CD8-positive, alpha-beta memory T cell (primary cell): ENCODE measurements at regions not wholly inside any gene's neighbourhood (a gene's known extent, or its start where the extent isn't known, plus 50 kb on each side); places are given as distances from the start of the nearest gene placed in this dataset.

Experiments used
- CTCF ChIA-PET: fragments of 350-600 bp; sonication (Branson Sonifier 250); formaldehyde crosslinking; loops from one replicate; lab custom pipeline; 2021; ENCODE audit warnings: antibody characterized with exemption; lab: Charles Lee
- POLR2A ChIA-PET: fragments of 350-600 bp; sonication (Branson Sonifier 250); formaldehyde crosslinking; loops from one replicate; lab custom pipeline; 2021; ENCODE audit warnings: antibody characterized with exemption; lab: Charles Lee
- DNase-seq, 5 donors: peaks; one replicate each; pipeline versions ENCODE4 v3.0.0 to v3.0.0-alpha.2; 2020 to 2022; ENCODE audit warnings: mixed read lengths in 1 of 5
- H3K27ac ChIP-seq: one replicate; pipeline ENCODE4 v1.7.0; 2013; ENCODE audit warnings: low read depth, mild to moderate bottlenecking, low read length, moderate library complexity
- H3K27me3 ChIP-seq: 2 replicates; pipeline ENCODE4 v1.7.0; 2013; ENCODE audit warnings: low read length, mild to moderate bottlenecking; ENCODE audit not compliant: insufficient read depth, poor library complexity, severe bottlenecking
- H3K36me3 ChIP-seq: 2 replicates; pipeline ENCODE4 v1.7.0; 2013; ENCODE audit warnings: mild to moderate bottlenecking, low read length, moderate library complexity; ENCODE audit not compliant: insufficient read depth
- H3K4me1 ChIP-seq: 2 replicates; pipeline ENCODE4 v1.7.0; 2013; ENCODE audit warnings: mild to moderate bottlenecking, low read length, moderate library complexity; ENCODE audit not compliant: insufficient read depth
- H3K4me3 ChIP-seq: 2 replicates; pipeline ENCODE4 v1.7.0; 2013; ENCODE audit warnings: mild to moderate bottlenecking, low read length
- H3K9me3 ChIP-seq: 2 replicates; pipeline ENCODE4 v1.7.0; 2013; ENCODE audit warnings: mild to moderate bottlenecking, low read length
- H3K27ac Mint-ChIP-seq, 8 donors: one replicate each; pipeline ENCODE4 v1.8.0; 2020 to 2021; ENCODE audit warnings: mixed read lengths in 8 of 8, mild to moderate bottlenecking in 6 of 8, inconsistent platforms in 3 of 8, moderate library complexity in 3 of 8
- H3K27me3 Mint-ChIP-seq, 2 donors: one replicate each; pipeline ENCODE4 v1.8.0; 2020 to 2021; ENCODE audit warnings: mixed read lengths in 2 of 2, mild to moderate bottlenecking in 1 of 2, moderate library complexity in 1 of 2
- H3K36me3 Mint-ChIP-seq, 3 donors: one replicate each; pipeline ENCODE4 v1.8.0; 2020 to 2021; ENCODE audit warnings: mixed read lengths in 3 of 3, inconsistent platforms in 1 of 3, mild to moderate bottlenecking in 1 of 3
- H3K4me1 Mint-ChIP-seq, 3 donors: one replicate each; pipeline ENCODE4 v1.8.0; 2020 to 2021; ENCODE audit warnings: mixed read lengths in 3 of 3, inconsistent platforms in 1 of 3, mild to moderate bottlenecking in 1 of 3
- H3K4me3 Mint-ChIP-seq, 7 donors: one replicate each; pipeline ENCODE4 v1.8.0; 2020 to 2021; ENCODE audit warnings: mixed read lengths in 7 of 7, mild to moderate bottlenecking in 6 of 7, moderate library complexity in 4 of 7, inconsistent platforms in 2 of 7
- H3K9me3 Mint-ChIP-seq, 5 donors: one replicate each; pipeline ENCODE4 v1.8.0; 2020 to 2022; ENCODE audit warnings: mixed read lengths in 5 of 5, mild to moderate bottlenecking in 3 of 5, moderate library complexity in 2 of 5, inconsistent platforms in 1 of 5

GRCh38 chr11:43581370-43582023 lies 99.0 kb upstream of the HSD17B12 start:
- CTCF ChIA-PET = no interaction called here
- Histone ChIP-seq H3K4me3 (no peak overlapping the region), H3K9me3 (no peaks in the 10 kb centered on the region), H3K4me1 (peaks cover 16% of the 10 kb centered on the region), H3K27me3 (peaks cover 43% of the 10 kb centered on the region), H3K27ac (no peak overlapping the region), H3K36me3 (no peaks in the 10 kb centered on the region)
- Mint-ChIP-seq H3K4me1 (peaks cover 23 to 56% (median 26%) of the 10 kb centered on the region in 3 donors), H3K36me3 (peaks cover 0 to 2% (median 0%) of the 10 kb centered on the region in 3 donors), H3K4me3 (peak overlapping the region in 6 of 7 donors; percentile 26 to 85 (median 78)), H3K27me3 (peaks cover 63 to 88% of the 10 kb centered on the region in 2 donors), H3K27ac (no peak overlapping the region), H3K9me3 (peaks cover 0 to 9% (median under 1%) of the 10 kb centered on the region in 5 donors)
- POLR2A ChIA-PET = no interaction called here
- DNase-seq = no peak

GRCh38 chr11:43582024-43582862 lies 98.3 kb upstream of the HSD17B12 start:
- Histone ChIP-seq H3K27me3 (peaks cover 40% of the 10 kb centered on the region), H3K27ac (no peak overlapping the region), H3K4me3 (no peak overlapping the region), H3K9me3 (no peaks in the 10 kb centered on the region), H3K36me3 (no peaks in the 10 kb centered on the region), H3K4me1 (peaks cover 16% of the 10 kb centered on the region)
- CTCF ChIA-PET = no interaction called here
- Mint-ChIP-seq H3K27me3 (peaks cover 63 to 87% of the 10 kb centered on the region in 2 donors), H3K27ac (no peak overlapping the region), H3K9me3 (peaks cover 0 to 9% (median 0%) of the 10 kb centered on the region in 5 donors), H3K36me3 (peaks cover 0 to 2% (median 0%) of the 10 kb centered on the region in 3 donors), H3K4me1 (peaks cover 22 to 49% (median 24%) of the 10 kb centered on the region in 3 donors), H3K4me3 (peak overlapping the region in 5 of 7 donors; percentile 12 to 61 (median 47))
- no peak for DNase-seq
- POLR2A ChIA-PET = no interaction called here

GRCh38 chr11:43582863-43583462 lies 97.6 kb upstream of the HSD17B12 start:
- Histone ChIP-seq H3K4me1 (peaks cover 16% of the 10 kb centered on the region), H3K27me3 (peaks cover 35% of the 10 kb centered on the region)
- CTCF ChIA-PET = interaction anchor here (1.2 kb wide), 1 partner anchor 10 kb away, joined by 3 read pairs; no protein-coding TSS in a partner anchor

GRCh38 chr11:43583548-43583947 lies 97.0 kb upstream of the HSD17B12 start:
- CTCF ChIA-PET = interaction anchor here (1.2 kb wide), 1 partner anchor 11 kb away, joined by 3 read pairs; no protein-coding TSS in a partner anchor
- H3K36me3 Mint-ChIP-seq = peaks cover 0 to 2% (median 0%) of the 10 kb centered on the region in 3 donors
- H3K9me3 Mint-ChIP-seq = peaks cover 0 to 9% (median 0%) of the 10 kb centered on the region in 5 donors
- Histone ChIP-seq H3K4me3 (no peak overlapping the region), H3K27me3 (peaks cover 29% of the 10 kb centered on the region), H3K9me3 (no peaks in the 10 kb centered on the region), H3K27ac (no peak overlapping the region), H3K4me1 (peaks cover 16% of the 10 kb centered on the region), H3K36me3 (no peaks in the 10 kb centered on the region)
- H3K27me3 Mint-ChIP-seq = peaks cover 52 to 85% of the 10 kb centered on the region in 2 donors
- POLR2A ChIA-PET = no interaction called here
- no peak overlapping the region for H3K4me3 Mint-ChIP-seq
- H3K4me1 Mint-ChIP-seq = peaks cover 18 to 40% (median 20%) of the 10 kb centered on the region in 3 donors
- H3K27ac Mint-ChIP-seq = no peak overlapping the region
- DNase-seq = no peak

More at GRCh38 chr11:43582863-43583462, 97.6 kb upstream of the HSD17B12 start:
- H3K9me3 ChIP-seq = no peaks in the 10 kb centered on the region
- Mint-ChIP-seq H3K27ac (no peak overlapping the region), H3K9me3 (peaks cover 0 to 9% (median 0%) of the 10 kb centered on the region in 5 donors), H3K4me1 (peaks cover 18 to 46% (median 20%) of the 10 kb centered on the region in 3 donors), H3K36me3 (peaks cover 0 to 2% (median 0%) of the 10 kb centered on the region in 3 donors), H3K4me3 (peak overlapping the region in 1 of 7 donors; percentile 37), H3K27me3 (peaks cover 58 to 87% of the 10 kb centered on the region in 2 donors)
- H3K4me3 ChIP-seq = no peak overlapping the region
- no peak for DNase-seq
- no peak overlapping the region for H3K27ac ChIP-seq
- no peaks in the 10 kb centered on the region for H3K36me3 ChIP-seq
- POLR2A ChIA-PET = no interaction called here

GRCh38 chr11:43585877-43586608 lies 94.5 kb upstream of the HSD17B12 start:
- Histone ChIP-seq H3K36me3 (no peaks in the 10 kb centered on the region), H3K27me3 (peaks cover 25% of the 10 kb centered on the region), H3K9me3 (no peaks in the 10 kb centered on the region), H3K27ac (no peak overlapping the region), H3K4me3 (no peak overlapping the region), H3K4me1 (peaks cover 7% of the 10 kb centered on the region)
- POLR2A ChIA-PET = no interaction called here
- no peak for DNase-seq
- H3K9me3 Mint-ChIP-seq = peaks cover 0 to 4% (median 0%) of the 10 kb centered on the region in 5 donors
- no peak overlapping the region for H3K4me3 Mint-ChIP-seq
- peaks cover 5 to 18% (median 10%) of the 10 kb centered on the region in 3 donors for H3K4me1 Mint-ChIP-seq
- CTCF ChIA-PET = no interaction called here
- H3K27ac Mint-ChIP-seq = no peak overlapping the region
- H3K27me3 Mint-ChIP-seq = peaks cover 39 to 75% of the 10 kb centered on the region in 2 donors
- peaks cover 0 to 2% (median 0%) of the 10 kb centered on the region in 3 donors for H3K36me3 Mint-ChIP-seq

GRCh38 chr11:43589601-43590250 lies 90.8 kb upstream of the HSD17B12 start:
- H3K9me3 Mint-ChIP-seq = no peaks in the 10 kb centered on the region
- CTCF ChIA-PET = no interaction called here
- H3K27me3 Mint-ChIP-seq = peaks cover 25 to 59% of the 10 kb centered on the region in 2 donors

GRCh38 chr11:43601511-43601910 lies 79.0 kb upstream of the HSD17B12 start:
- no peaks in the 10 kb centered on the region for H3K9me3 ChIP-seq
- DNase-seq = no peak
- H3K27me3 Mint-ChIP-seq = peaks cover 20 to 48% of the 10 kb centered on the region in 2 donors
- H3K4me3 ChIP-seq = no peak overlapping the region
- no peaks in the 10 kb centered on the region for H3K4me1 Mint-ChIP-seq
- H3K27me3 ChIP-seq = no peaks in the 10 kb centered on the region
- H3K9me3 Mint-ChIP-seq = peaks cover 0 to 3% (median 0%) of the 10 kb centered on the region in 5 donors
- no peaks in the 10 kb centered on the region for H3K36me3 ChIP-seq
- ChIA-PET POLR2A (no interaction called here), CTCF (no interaction called here)
- no peak overlapping the region for H3K27ac Mint-ChIP-seq
- H3K4me1 ChIP-seq = no peaks in the 10 kb centered on the region
- no peaks in the 10 kb centered on the region for H3K36me3 Mint-ChIP-seq
- no peak overlapping the region for H3K4me3 Mint-ChIP-seq
- no peak overlapping the region for H3K27ac ChIP-seq

More at GRCh38 chr11:43589601-43590250, 90.8 kb upstream of the HSD17B12 start:
- no peak overlapping the region for H3K4me3 Mint-ChIP-seq
- H3K27ac ChIP-seq = no peak overlapping the region
- H3K36me3 Mint-ChIP-seq = peaks cover 0 to 2% (median 0%) of the 10 kb centered on the region in 3 donors
- no peaks in the 10 kb centered on the region for H3K36me3 ChIP-seq
- no peak overlapping the region for H3K27ac Mint-ChIP-seq
- H3K27me3 ChIP-seq = peaks cover 1% of the 10 kb centered on the region
- H3K4me3 ChIP-seq = no peak overlapping the region
- no peaks in the 10 kb centered on the region for H3K4me1 Mint-ChIP-seq
- H3K9me3 ChIP-seq = no peaks in the 10 kb centered on the region
- H3K4me1 ChIP-seq = no peaks in the 10 kb centered on the region
- DNase-seq = no peak
- POLR2A ChIA-PET = no interaction called here
